ENCODE measurements at regions not wholly inside any gene's neighbourhood (a gene's known extent, or its start where the extent isn't known, plus 50 kb on each side); places are given as distances from the start of the nearest gene placed in this dataset.

GRCh38 chr21:16741141-16741665 lies 771.6 kb upstream of the CXADR start:
- H3K9me3 ChIP-seq (ENCODE audit: insufficient read depth, low read depth, low read length), result no peaks in the 10 kb centered on the region
- no CpG with 5 or more reads among the region's 7 CpGs for WGBS (ENCODE audit: extremely low coverage, insufficient coverage, insufficient read length)

GRCh38 chr21:16742131-16742641 lies 770.7 kb upstream of the CXADR start:
- no peak overlapping the region for H4K12ac ChIP-seq (ENCODE audit: low read depth, low read length)
- no peak overlapping the region for H3K18ac ChIP-seq (ENCODE audit: low read length)
- H4K91ac ChIP-seq (ENCODE audit: low read depth, low read length), result no peak overlapping the region
- H3K23ac ChIP-seq (ENCODE audit: low read length), result no peak overlapping the region
- no peak overlapping the region for H2BK12ac ChIP-seq (ENCODE audit: low read length)
- no peak for DNase-seq
- H2BK120ac ChIP-seq (ENCODE audit: insufficient read depth, low read length, poor library complexity), result no peak overlapping the region
- H3K9ac ChIP-seq (ENCODE audit: low read length), result no peak overlapping the region
- H4K8ac ChIP-seq (ENCODE audit: low read depth, low read length), result no peak overlapping the region
- H3K14ac ChIP-seq (ENCODE audit: low read length), result no peak overlapping the region
- H3K4me2 ChIP-seq (ENCODE audit: low read length), result no peak overlapping the region
- no peak overlapping the region for H3K4ac ChIP-seq (ENCODE audit: low read depth, low read length)
- no peaks in the 10 kb centered on the region for H3K9me3 ChIP-seq (ENCODE audit: insufficient read depth, low read depth, low read length)
- H3K27me3 ChIP-seq (ENCODE audit: insufficient read depth, low read length), result no peaks in the 10 kb centered on the region
- H3K79me2 ChIP-seq (ENCODE audit: control insufficient read depth, insufficient read depth, low read length, poor library complexity), result no peaks in the 10 kb centered on the region
- no CpG with 5 or more reads among the region's 3 CpGs for WGBS (ENCODE audit: extremely low coverage, insufficient coverage, insufficient read length)
- H2AFZ ChIP-seq (ENCODE audit: insufficient read depth, low read length, poor library complexity), result no peak overlapping the region
- H3K4me1 ChIP-seq (ENCODE audit: control insufficient read depth in 1 of 2, insufficient read depth in 2 of 2, low read length in 2 of 2), result no peaks in the 10 kb centered on the region
- no peaks in the 10 kb centered on the region for H3K79me1 ChIP-seq (ENCODE audit: low read length)
- H3K4me3 ChIP-seq (ENCODE audit: low read depth, low read length), result no peak overlapping the region
- H3K36me3 ChIP-seq (ENCODE audit: control insufficient read depth in 1 of 2, insufficient read depth in 2 of 2, low read length in 2 of 2), result no peaks in the 10 kb centered on the region
- H3K27ac ChIP-seq (ENCODE audit: low read depth, low read length), result no peak overlapping the region
- H2AK5ac ChIP-seq (ENCODE audit: low read length), result no peak overlapping the region
- no peak overlapping the region for H2BK5ac ChIP-seq (ENCODE audit: low read depth, low read length, poor library complexity)

More at GRCh38 chr21:16741141-16741665, 771.6 kb upstream of the CXADR start:
- Histone ChIP-seq H4K12ac (ENCODE audit: low read depth, low read length) (no peak overlapping the region), H3K27ac (ENCODE audit: low read depth, low read length) (no peak overlapping the region), H3K27me3 (ENCODE audit: insufficient read depth, low read length) (no peaks in the 10 kb centered on the region), H3K4me1 (ENCODE audit: control insufficient read depth in 1 of 2, insufficient read depth in 2 of 2, low read length in 2 of 2) (no peaks in the 10 kb centered on the region), H3K18ac (ENCODE audit: low read length) (no peak overlapping the region), H4K91ac (ENCODE audit: low read depth, low read length) (no peak overlapping the region), H2AK5ac (ENCODE audit: low read length) (no peak overlapping the region), H3K79me2 (ENCODE audit: control insufficient read depth, insufficient read depth, low read length, poor library complexity) (no peaks in the 10 kb centered on the region), H2BK120ac (ENCODE audit: insufficient read depth, low read length, poor library complexity) (no peak overlapping the region), H3K14ac (ENCODE audit: low read length) (no peak overlapping the region), H4K8ac (ENCODE audit: low read depth, low read length) (no peak overlapping the region), H3K79me1 (ENCODE audit: low read length) (no peaks in the 10 kb centered on the region), H2BK12ac (ENCODE audit: low read length) (no peak overlapping the region), H3K9ac (ENCODE audit: low read length) (no peak overlapping the region), H3K4me2 (ENCODE audit: low read length) (no peak overlapping the region), H3K23ac (ENCODE audit: low read length) (no peak overlapping the region), H3K4ac (ENCODE audit: low read depth, low read length) (no peak overlapping the region), H3K36me3 (ENCODE audit: control insufficient read depth in 1 of 2, insufficient read depth in 2 of 2, low read length in 2 of 2) (no peaks in the 10 kb centered on the region), H3K4me3 (ENCODE audit: low read depth, low read length) (no peak overlapping the region), H2AFZ (ENCODE audit: insufficient read depth, low read length, poor library complexity) (no peak overlapping the region), H2BK5ac (ENCODE audit: low read depth, low read length, poor library complexity) (no peak overlapping the region)
- DNase-seq, result no peak

GRCh38 chr21:16742741-16743140 lies 770.1 kb upstream of the CXADR start:
- Histone ChIP-seq H2BK12ac (ENCODE audit: low read length) (no peak overlapping the region), H4K91ac (ENCODE audit: low read depth, low read length) (no peak overlapping the region), H2BK120ac (ENCODE audit: insufficient read depth, low read length, poor library complexity) (no peak overlapping the region), H3K4me3 (ENCODE audit: low read depth, low read length) (no peak overlapping the region), H3K14ac (ENCODE audit: low read length) (no peak overlapping the region), H3K27me3 (ENCODE audit: insufficient read depth, low read length) (no peaks in the 10 kb centered on the region), H3K4me2 (ENCODE audit: low read length) (no peak overlapping the region), H2AK5ac (ENCODE audit: low read length) (no peak overlapping the region), H3K4me1 (ENCODE audit: control insufficient read depth in 1 of 2, insufficient read depth in 2 of 2, low read length in 2 of 2) (no peaks in the 10 kb centered on the region), H4K8ac (ENCODE audit: low read depth, low read length) (no peak overlapping the region), H3K9ac (ENCODE audit: low read length) (no peak overlapping the region), H3K36me3 (ENCODE audit: control insufficient read depth in 1 of 2, insufficient read depth in 2 of 2, low read length in 2 of 2) (no peaks in the 10 kb centered on the region), H2AFZ (ENCODE audit: insufficient read depth, low read length, poor library complexity) (no peak overlapping the region), H4K12ac (ENCODE audit: low read depth, low read length) (no peak overlapping the region), H3K23ac (ENCODE audit: low read length) (no peak overlapping the region), H3K27ac (ENCODE audit: low read depth, low read length) (no peak overlapping the region), H3K9me3 (ENCODE audit: insufficient read depth, low read depth, low read length) (no peaks in the 10 kb centered on the region), H3K79me2 (ENCODE audit: control insufficient read depth, insufficient read depth, low read length, poor library complexity) (no peaks in the 10 kb centered on the region), H3K18ac (ENCODE audit: low read length) (no peak overlapping the region), H3K4ac (ENCODE audit: low read depth, low read length) (no peak overlapping the region), H3K79me1 (ENCODE audit: low read length) (no peaks in the 10 kb centered on the region), H2BK5ac (ENCODE audit: low read depth, low read length, poor library complexity) (no peak overlapping the region)
- DNase-seq, result no peak
- WGBS (ENCODE audit: extremely low coverage, insufficient coverage, insufficient read length), result no CpG with 5 or more reads among the region's 5 CpGs

- no peaks in the 10 kb centered on the region for H3K36me3 ChIP-seq (ENCODE audit: control insufficient read depth in 1 of 2, insufficient read depth in 2 of 2, low read length in 2 of 2)
- no peaks in the 10 kb centered on the region for H3K79me2 ChIP-seq (ENCODE audit: control insufficient read depth, insufficient read depth, low read length, poor library complexity)
These were observed 769.5 kb upstream of the CXADR start for GRCh38 chr21:16743317-16743716.

More at GRCh38 chr21:16743317-16743716, 769.5 kb upstream of the CXADR start:
- no peak overlapping the region for H2BK120ac ChIP-seq (ENCODE audit: insufficient read depth, low read length, poor library complexity)
- DNase-seq, result no peak
- H2BK12ac ChIP-seq (ENCODE audit: low read length), result no peak overlapping the region
- H3K27me3 ChIP-seq (ENCODE audit: insufficient read depth, low read length), result no peaks in the 10 kb centered on the region
- H3K23ac ChIP-seq (ENCODE audit: low read length), result no peak overlapping the region
- H2BK5ac ChIP-seq (ENCODE audit: low read depth, low read length, poor library complexity), result no peak overlapping the region
- WGBS (ENCODE audit: extremely low coverage, insufficient coverage, insufficient read length), result no CpG with 5 or more reads among the region's 1 CpG
- peaks cover 2% of the 10 kb centered on the region for H3K9me3 ChIP-seq (ENCODE audit: insufficient read depth, low read depth, low read length)
- H2AK5ac ChIP-seq (ENCODE audit: low read length), result no peak overlapping the region
- no peak overlapping the region for H3K4me2 ChIP-seq (ENCODE audit: low read length)
- H3K4ac ChIP-seq (ENCODE audit: low read depth, low read length), result no peak overlapping the region
- no peak overlapping the region for H3K27ac ChIP-seq (ENCODE audit: low read depth, low read length)
- no peak overlapping the region for H3K18ac ChIP-seq (ENCODE audit: low read length)
- no peak overlapping the region for H3K9ac ChIP-seq (ENCODE audit: low read length)
- H4K8ac ChIP-seq (ENCODE audit: low read depth, low read length), result no peak overlapping the region
- no peaks in the 10 kb centered on the region for H3K4me1 ChIP-seq (ENCODE audit: control insufficient read depth in 1 of 2, insufficient read depth in 2 of 2, low read length in 2 of 2)
- no peak overlapping the region for H3K4me3 ChIP-seq (ENCODE audit: low read depth, low read length)
- H2AFZ ChIP-seq (ENCODE audit: insufficient read depth, low read length, poor library complexity), result no peak overlapping the region
- no peak overlapping the region for H4K91ac ChIP-seq (ENCODE audit: low read depth, low read length)
- no peak overlapping the region for H3K14ac ChIP-seq (ENCODE audit: low read length)
- H4K12ac ChIP-seq (ENCODE audit: low read depth, low read length), result no peak overlapping the region
- H3K79me1 ChIP-seq (ENCODE audit: low read length), result no peaks in the 10 kb centered on the region
